TTC549 (cell line): ENCODE measurements at regions not wholly inside any gene's neighbourhood (a gene's known extent, or its start where the extent isn't known, plus 50 kb on each side); places are given as distances from the start of the nearest gene placed in this dataset.
"Not testable (repeated sequence)": the region's sequence is repeated elsewhere in the genome, so short reads cannot be mapped to it uniquely, and the experiment has no call there.

Experiments
- FAIRE-seq: peaks from 2 replicates; lab custom pipeline; 2012; peaks lifted over from hg19 to GRCh38; lab: Jason Lieb, UNC

GRCh38 chr13:73329355-73329754, 270.6 kb downstream of the KLF5 start:
- no peak for FAIRE-seq

- FAIRE-seq, result no peak
Measured at GRCh38 chr13:73327579-73327978, 268.8 kb downstream of the KLF5 start.

GRCh38 chr13:73325723-73326558, 267.1 kb downstream of the KLF5 start:
- no peak for FAIRE-seq

GRCh38 chr13:73324842-73325722, 266.3 kb downstream of the KLF5 start:
- FAIRE-seq, result no peak

- FAIRE-seq, result no peak
Measured at GRCh38 chr13:73323615-73324014, 264.8 kb downstream of the KLF5 start.

- no peak for FAIRE-seq
Measured at GRCh38 chr13:73321043-73321442, 262.2 kb downstream of the KLF5 start.

GRCh38 chr13:73317140-73317539, 258.3 kb downstream of the KLF5 start:
- no peak for FAIRE-seq

- no peak for FAIRE-seq
Measured at GRCh38 chr13:73310366-73310765, 251.6 kb downstream of the KLF5 start.

- FAIRE-seq, result no peak
Measured at GRCh38 chr13:73307481-73307880, 248.7 kb downstream of the KLF5 start.

GRCh38 chr13:73306688-73307087, 247.9 kb downstream of the KLF5 start:
- no peak for FAIRE-seq

GRCh38 chr13:73304442-73304841, 245.6 kb downstream of the KLF5 start:
- FAIRE-seq, result no peak

- no peak for FAIRE-seq
Measured at GRCh38 chr13:73303851-73304250, 245.0 kb downstream of the KLF5 start.

- not testable (repeated sequence) for FAIRE-seq
Measured at GRCh38 chr13:73301622-73302021, 242.8 kb downstream of the KLF5 start.

GRCh38 chr13:73300718-73301425, 242.1 kb downstream of the KLF5 start:
- FAIRE-seq, result no peak

- FAIRE-seq, result no peak
Measured at GRCh38 chr13:73299787-73300186, 241.0 kb downstream of the KLF5 start.

GRCh38 chr13:73293913-73294523, 235.2 kb downstream of the KLF5 start:
- no peak for FAIRE-seq

GRCh38 chr13:73292127-73292526, 233.3 kb downstream of the KLF5 start:
- FAIRE-seq, result no peak

GRCh38 chr13:73290844-73291243, 232.0 kb downstream of the KLF5 start:
- no peak for FAIRE-seq

GRCh38 chr13:73288596-73288995, 229.8 kb downstream of the KLF5 start:
- FAIRE-seq, result no peak

GRCh38 chr13:73287831-73288230, 229.0 kb downstream of the KLF5 start:
- no peak for FAIRE-seq

- no peak for FAIRE-seq
Measured at GRCh38 chr13:73286942-73287620, 228.3 kb downstream of the KLF5 start.

- FAIRE-seq, result no peak
Measured at GRCh38 chr13:73286177-73286576, 227.4 kb downstream of the KLF5 start.
